Right hindlimb (tissue), 1 donor: ENCODE measurements at regions not wholly inside any gene's neighbourhood (a gene's known extent, or its start where the extent isn't known, plus 50 kb on each side); places are given as distances from the start of the nearest gene placed in this dataset.
A peak's percentile ranks its signal among the peaks of the same experiment; 100 is the strongest.
"Not testable (repeated sequence)": the region's sequence is repeated elsewhere in the genome, so short reads cannot be mapped to it uniquely, and the experiment has no call there.

Experiments used
- DNase-seq: peaks from one replicate; pipeline ENCODE4 v3.0.0-alpha.2; 2018

DNA sequence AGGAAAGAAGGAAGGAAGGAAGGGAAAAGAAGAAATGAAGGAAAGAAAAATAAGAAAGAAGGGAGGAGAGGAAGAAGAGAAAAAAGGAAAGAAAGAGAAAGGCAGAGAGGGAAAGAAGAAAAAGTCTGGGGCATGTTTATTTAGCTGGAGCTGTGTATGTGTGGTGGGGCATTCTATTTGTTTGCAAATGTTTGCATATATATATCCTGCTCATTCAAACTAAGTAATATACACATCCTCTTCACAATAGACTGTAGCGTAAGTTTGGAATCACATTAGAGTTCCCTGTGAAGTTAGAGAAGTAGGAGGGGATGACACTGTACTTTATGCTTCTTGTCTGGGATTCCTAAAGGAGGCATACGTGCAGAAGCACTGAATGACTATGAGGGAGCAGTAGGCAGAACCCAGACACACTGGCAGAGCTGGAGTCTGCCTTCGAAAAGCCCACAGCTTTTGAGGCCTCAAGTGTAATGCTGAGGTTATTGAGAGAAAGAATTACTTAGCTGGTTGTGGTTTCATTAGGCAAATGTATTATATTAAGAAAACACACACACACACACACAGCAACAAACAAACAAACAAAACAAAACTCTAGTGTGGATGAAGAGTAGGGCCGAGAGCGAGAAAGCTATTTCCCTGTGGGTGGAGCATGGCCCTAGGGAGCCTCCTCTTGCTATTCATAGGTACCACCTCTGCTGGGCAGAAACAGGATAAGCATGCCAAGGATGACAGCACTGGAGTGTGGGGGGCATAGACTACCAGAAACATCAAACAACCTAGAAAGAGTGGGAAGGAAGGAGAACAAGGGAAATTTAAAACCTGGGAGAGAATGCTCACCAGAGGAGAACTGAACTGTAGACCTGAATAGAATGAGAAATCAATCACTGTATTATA lies 905.1 kb upstream of the NXPH2 start:
- DNase-seq = no peak

GRCh38 chr2:139684286-139684860 lies 904.2 kb upstream of the NXPH2 start:
- DNase-seq = no peak

DNA sequence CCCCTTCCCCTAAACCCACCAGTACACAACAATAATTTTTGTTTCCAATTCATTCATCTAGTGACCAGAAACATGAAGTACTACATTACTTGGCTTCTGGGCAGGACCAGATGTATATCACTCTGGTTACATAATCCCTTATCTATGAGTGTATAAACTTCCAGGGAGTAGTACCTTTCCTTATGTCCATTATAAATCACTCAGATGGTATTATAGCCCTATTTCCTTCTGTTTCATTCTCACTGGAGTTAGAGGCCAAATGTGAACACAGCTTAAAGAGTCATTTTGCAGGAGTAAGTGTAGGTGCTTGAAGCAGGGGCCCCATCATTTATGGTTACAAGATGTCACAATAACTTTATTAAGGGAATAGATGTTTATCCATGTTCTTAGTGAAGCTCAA lies 894.4 kb upstream of the NXPH2 start:
- DNase-seq = no peak

DNA sequence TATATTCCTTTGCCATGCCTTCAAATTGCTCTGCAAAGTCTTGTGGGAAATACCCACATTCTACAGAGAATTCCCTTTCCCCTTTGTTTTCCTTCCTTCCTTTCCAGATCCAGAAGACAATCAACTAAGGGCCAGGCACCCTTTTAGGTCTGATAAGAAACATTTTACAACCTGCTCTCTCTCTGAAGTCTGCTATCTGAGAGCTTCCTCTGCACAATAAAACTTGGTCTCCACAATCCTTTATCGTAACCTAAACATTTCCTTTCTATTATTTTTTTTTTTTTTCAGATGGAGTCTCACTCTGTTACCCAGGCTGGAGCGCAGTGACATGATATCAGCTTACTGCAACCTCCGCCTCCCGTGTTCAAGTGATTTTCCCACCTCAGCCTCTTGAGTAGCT lies 893.3 kb upstream of the NXPH2 start:
- DNase-seq = not testable (repeated sequence)

DNA sequence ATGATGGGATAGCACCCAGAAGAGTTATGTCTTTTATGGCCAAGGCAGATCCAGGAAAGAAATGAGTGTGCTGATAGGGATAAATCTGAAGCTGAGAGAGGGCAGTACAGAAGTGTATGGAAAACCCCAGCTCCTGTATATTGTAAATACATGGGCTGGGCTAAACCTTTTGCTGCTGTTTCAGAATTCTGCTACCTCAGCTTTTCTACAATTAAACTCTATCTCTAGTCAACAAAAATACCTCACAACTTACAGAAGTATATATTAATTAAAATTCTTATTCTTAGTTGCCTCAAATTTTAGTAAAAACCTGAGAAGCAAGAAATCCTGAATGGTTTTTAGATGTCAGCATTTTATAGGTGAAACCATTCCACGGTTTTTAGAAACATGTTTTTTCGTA lies 889.5 kb upstream of the NXPH2 start:
- no peak for DNase-seq

DNA sequence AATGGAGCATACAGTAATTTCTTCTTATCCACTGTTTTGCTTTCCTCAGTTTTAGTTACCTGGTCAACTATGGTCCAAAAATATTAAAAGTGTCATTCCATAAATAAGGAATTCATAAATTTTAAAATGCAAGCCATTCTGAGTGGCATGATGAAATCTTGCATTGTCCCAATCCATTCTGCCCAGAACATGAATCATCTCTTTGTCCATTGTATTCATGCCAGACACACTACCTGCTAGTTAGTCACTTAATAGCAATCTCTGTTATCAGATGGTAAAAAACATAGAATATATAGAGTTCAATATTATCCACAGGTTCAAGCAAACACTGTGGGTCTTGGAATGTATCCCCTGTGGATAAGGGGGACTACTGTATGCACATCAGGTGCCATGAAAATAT lies 872.2 kb upstream of the NXPH2 start:
- no peak for DNase-seq

DNA sequence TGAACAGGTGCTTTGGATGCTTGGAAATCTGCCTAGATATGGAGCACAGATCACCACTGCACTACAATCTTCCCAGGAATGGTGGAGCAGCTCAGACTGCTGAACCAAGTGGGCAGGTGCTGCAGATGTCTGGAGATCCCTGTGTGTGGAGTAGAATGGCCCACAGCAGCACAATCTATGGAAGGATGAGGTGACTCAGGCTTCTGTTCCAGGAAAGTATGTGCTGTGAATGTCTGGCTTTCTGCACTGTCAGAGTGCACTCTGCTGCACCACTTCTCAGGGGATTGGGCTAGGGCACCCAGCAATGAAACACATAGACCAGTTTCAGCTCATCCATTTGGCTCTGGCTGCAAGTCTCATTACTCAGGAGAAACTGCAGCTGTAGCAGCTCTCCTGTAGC lies 865.4 kb upstream of the NXPH2 start:
- DNase-seq = no peak

DNA sequence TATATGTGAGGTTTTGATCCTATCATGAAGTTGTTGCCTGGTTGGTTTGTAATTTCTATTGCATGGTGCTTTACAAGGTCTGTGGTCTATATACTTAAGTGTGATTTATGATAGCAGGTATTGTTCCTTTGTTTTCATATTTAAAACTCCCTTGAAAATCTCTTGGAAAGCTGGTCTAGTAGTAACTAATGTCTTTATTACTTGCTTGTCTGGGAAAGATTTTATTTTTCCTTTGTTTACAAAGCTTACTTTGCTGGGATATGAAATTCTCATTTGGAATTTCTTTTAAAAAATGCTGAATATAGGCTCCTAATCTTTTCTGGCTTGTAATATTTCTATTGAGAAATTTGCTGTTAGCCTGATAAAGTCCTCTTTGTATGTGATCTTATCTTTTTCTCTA lies 862.9 kb upstream of the NXPH2 start:
- DNase-seq = no peak

- no peak for DNase-seq
These were observed 851.8 kb upstream of the NXPH2 start for GRCh38 chr2:139631966-139632365.

DNA sequence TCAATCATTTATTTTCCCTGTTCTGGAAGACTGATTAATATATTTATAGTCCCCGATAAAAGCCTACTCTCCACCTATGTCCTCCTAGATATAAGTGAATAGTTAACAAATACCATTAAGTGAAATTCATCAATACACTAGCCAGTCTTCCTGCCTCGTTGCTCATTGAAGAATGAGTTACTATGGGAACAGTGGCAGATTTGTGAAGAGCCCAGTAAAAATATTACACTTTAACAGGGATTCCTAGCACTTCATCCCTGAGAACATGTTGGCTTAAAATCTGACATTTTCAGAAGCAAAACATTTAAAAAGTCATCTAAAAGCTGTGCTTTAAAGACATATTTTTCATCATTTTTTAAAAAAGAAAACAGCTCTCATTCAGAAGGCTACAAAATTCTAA lies 848.7 kb upstream of the NXPH2 start:
- DNase-seq = no peak

- no peak for DNase-seq
These were observed 845.9 kb upstream of the NXPH2 start for GRCh38 chr2:139626128-139626527.

- no peak for DNase-seq
These were observed 842.5 kb upstream of the NXPH2 start for GRCh38 chr2:139622691-139623090.

- DNase-seq = no peak
These were observed 837.6 kb upstream of the NXPH2 start for GRCh38 chr2:139617747-139618146.

GRCh38 chr2:139613264-139613663 lies 833.1 kb upstream of the NXPH2 start:
- no peak for DNase-seq

- no peak for DNase-seq
These were observed 830.3 kb upstream of the NXPH2 start for GRCh38 chr2:139610512-139610911.

GRCh38 chr2:139609109-139609508 lies 828.9 kb upstream of the NXPH2 start:
- DNase-seq = no peak

DNA sequence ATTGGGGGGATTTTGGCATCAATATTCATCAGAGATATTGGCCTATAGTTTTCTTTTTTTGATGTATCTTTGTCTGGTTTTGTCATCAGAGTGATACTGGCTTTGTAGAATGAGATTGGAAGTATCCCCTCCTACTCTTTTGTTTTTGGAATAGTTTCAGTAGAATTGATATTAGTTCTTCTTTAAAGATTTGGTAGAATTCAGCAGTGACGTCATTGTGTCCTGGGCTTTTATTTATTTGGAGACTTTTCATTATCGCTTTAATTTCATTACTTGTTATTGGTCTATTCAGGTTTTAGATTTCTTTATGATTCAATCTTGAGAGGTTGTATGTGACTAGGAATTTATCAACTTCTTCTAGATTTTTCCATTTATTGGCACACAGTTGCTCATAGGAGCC lies 825.5 kb upstream of the NXPH2 start:
- DNase-seq = no peak

DNA sequence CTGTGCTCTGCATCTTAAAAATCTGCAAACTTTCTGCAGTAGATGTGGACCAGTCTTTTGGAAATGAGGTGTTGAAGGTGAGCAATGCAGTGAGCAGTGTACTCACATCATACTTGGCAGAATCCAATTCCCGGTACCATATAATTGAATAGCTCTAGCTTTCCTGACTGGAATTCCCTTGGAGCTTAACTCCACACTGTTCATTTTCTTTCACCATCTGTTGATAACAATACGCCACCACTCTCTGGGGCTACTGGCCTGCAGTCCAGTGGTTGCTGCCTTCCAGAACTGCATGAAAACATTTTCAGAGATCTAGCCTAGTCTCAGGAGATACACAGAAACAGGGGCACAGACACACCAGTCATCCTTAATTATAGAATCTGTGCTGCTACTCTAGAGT lies 820.0 kb upstream of the NXPH2 start:
- DNase-seq = no peak

GRCh38 chr2:139585101-139585500 lies 804.9 kb upstream of the NXPH2 start:
- no peak for DNase-seq

GRCh38 chr2:139574371-139574770 lies 794.2 kb upstream of the NXPH2 start:
- DNase-seq = no peak

DNA sequence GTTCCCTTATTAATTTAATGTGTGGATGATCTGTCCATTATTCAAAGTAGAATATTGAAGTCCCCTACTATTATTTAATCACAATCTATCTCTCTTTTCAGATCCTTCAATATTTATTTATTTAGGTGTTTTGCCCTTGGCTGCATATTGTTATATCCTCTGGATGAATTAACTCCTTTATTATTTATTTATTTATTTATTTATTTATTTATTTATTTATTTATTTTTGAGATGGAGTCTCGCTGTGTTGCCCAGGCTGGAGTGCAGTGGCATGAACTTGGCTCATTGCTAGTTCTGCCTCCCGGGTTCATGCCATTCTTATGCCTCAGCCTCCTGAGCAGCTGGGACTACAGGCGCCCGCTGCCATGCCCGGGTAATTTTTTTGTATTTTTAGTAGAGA lies 776.6 kb upstream of the NXPH2 start:
- no peak for DNase-seq

DNA sequence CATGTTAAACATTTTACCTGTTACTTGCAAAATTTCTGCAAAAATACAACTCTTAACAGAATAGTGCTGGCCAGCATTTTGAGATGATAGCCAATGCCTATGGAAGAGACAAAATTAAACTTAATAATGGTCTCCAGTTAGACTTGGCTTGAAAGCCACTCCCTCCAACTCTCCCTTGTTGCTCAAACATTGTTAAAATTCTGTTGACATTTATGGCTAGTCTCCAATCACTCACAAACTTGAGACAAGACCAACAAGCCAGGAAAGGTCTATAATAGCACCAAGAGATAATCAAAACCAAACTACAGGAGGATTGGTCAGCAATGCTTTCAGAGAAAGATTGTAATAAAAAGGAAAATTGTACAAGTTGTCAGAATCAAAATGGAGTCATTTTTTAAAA lies 770.7 kb upstream of the NXPH2 start:
- DNase-seq = no peak

GRCh38 chr2:139550341-139550740 lies 770.2 kb upstream of the NXPH2 start:
- DNase-seq = no peak

DNA sequence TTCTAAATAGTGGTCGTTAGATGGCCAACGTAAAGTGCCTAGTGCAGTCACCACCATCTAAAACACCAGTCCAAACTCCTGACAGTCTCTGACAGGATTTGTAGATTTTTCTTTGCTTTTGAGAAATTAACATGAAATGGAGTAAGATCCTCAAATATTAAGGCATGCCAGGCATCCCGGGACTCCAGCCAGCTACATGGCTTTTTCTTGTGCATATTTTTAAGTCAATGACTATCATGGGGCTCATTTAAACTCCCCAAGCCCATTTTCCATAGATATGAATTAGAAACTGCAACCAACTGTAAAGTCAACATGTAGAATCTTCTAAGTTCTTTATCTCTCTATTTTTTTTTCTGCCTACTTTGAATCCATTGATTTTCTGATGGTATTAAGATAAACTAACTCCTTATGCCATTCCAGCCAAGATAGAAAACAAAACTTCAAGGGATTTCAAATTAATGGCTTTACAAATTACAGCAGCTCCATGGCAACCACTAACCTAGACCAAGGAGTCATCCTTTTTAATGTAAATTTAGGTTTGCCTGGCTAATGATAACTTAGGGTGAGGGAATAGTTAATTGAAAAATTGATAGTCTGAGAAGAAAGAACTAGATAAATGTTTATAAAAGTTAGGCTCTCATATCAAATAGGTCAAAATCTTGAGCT lies 764.1 kb upstream of the NXPH2 start:
- DNase-seq = peak; percentile 29
